ENCODE measurements at regions not wholly inside any gene's neighbourhood (a gene's known extent, or its start where the extent isn't known, plus 50 kb on each side); places are given as distances from the start of the nearest gene placed in this dataset.
"Not testable (repeated sequence)": the region's sequence is repeated elsewhere in the genome, so short reads cannot be mapped to it uniquely, and the experiment has no call there.

DNA sequence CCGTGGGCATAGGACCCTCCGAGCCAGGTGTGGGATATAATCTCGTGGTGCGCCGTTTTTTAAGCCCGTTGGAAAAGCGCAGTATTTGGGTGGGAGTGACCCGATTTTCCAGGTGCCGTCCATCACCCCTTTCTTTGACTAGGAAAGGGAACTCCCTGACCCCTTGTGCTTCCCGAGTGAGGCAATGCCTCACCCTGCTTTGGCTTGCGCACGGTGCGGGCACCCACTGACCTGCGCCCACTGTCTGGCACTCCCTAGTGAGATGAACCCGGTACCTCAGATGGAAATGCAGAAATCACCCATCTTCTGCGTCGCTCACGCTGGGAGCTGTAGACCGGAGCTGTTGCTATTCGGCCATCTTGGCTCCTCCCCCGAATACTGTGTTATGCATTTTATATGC, 575.0 kb downstream of the PDHA2 start:
- TF ChIP-seq, protein P1, sequence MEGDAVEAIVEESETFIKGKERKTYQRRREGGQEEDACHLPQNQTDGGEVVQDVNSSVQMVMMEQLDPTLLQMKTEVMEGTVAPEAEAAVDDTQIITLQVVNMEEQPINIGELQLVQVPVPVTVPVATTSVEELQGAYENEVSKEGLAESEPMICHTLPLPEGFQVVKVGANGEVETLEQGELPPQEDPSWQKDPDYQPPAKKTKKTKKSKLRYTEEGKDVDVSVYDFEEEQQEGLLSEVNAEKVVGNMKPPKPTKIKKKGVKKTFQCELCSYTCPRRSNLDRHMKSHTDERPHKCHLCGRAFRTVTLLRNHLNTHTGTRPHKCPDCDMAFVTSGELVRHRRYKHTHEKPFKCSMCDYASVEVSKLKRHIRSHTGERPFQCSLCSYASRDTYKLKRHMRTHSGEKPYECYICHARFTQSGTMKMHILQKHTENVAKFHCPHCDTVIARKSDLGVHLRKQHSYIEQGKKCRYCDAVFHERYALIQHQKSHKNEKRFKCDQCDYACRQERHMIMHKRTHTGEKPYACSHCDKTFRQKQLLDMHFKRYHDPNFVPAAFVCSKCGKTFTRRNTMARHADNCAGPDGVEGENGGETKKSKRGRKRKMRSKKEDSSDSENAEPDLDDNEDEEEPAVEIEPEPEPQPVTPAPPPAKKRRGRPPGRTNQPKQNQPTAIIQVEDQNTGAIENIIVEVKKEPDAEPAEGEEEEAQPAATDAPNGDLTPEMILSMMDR (conservative IDR thresholded peaks at IDR 0.05), result not testable (repeated sequence)
- TF ChIP-seq ZFX (IDR thresholded peaks at IDR 0.05), result not testable (repeated sequence)
